HCT116 (cell line): ENCODE measurements at regions not wholly inside any gene's neighbourhood (a gene's known extent, or its start where the extent isn't known, plus 50 kb on each side); places are given as distances from the start of the nearest gene placed in this dataset.

Source experiments
- CTCF ChIP-seq, 3 experiments: fragments of 200-600 bp in 1 of 3; sonication (generic) in 1 of 3; IDR thresholded peaks in 2 of 3; conservative IDR thresholded peaks in 1 of 3; 2 replicates each; pipeline ENCODE4 v1.5.1; 2012 to 2017; ENCODE audit warnings: low read depth in 2 of 3, low read length in 2 of 3, antibody characterized with exemption in 1 of 3, borderline replicate concordance in 1 of 3, control low read depth in 1 of 3, mild to moderate bottlenecking in 1 of 3, mixed read lengths in 1 of 3, mixed run types in 1 of 3, moderate library complexity in 1 of 3; ENCODE audit not compliant: insufficient read depth in 1 of 3
- POLR2A ChIP-seq: IDR thresholded peaks from 2 replicates; pipeline ENCODE4 v1.7.0; 2011; ENCODE audit warnings: borderline replicate concordance; ENCODE audit not compliant: insufficient read depth, insufficient read length; ENCODE audit errors: extremely low read depth
- POLR2AphosphoS5 ChIP-seq: IDR thresholded peaks from 2 replicates; pipeline ENCODE4 v1.6.1; 2011; ENCODE audit warnings: mild to moderate bottlenecking, low read depth, low read length, moderate library complexity
- SIN3A ChIP-seq: IDR thresholded peaks from 2 replicates; pipeline ENCODE4 v1.6.1; 2012; ENCODE audit warnings: low read depth

- TF ChIP-seq POLR2A (no peak), POLR2AphosphoS5 (no peak), CTCF (IDR thresholded peaks at IDR 0.05 in 2 of 3, conservative IDR thresholded peaks at IDR 0.05 in 1 of 3; ENCODE audit: borderline replicate concordance in 1 of 3, insufficient read depth in 1 of 3, low read depth in 2 of 3, low read length in 2 of 3) (no peak), SIN3A (no peak)
These were observed 142.9 kb upstream of the GYPC start for GRCh38 chr2:126513033-126513432.
